H9 (cell line): ENCODE measurements at regions not wholly inside any gene's neighbourhood (a gene's known extent, or its start where the extent isn't known, plus 50 kb on each side); places are given as distances from the start of the nearest gene placed in this dataset.
A peak's percentile ranks its signal among the peaks of the same experiment; 100 is the strongest.

Source experiments
- DNase-seq: peaks from one replicate; pipeline ENCODE4 v3.0.0-alpha.2; 2017
- H2AFZ ChIP-seq: one replicate; pipeline ENCODE4 v1.6.1; 2013; ENCODE audit warnings: mild to moderate bottlenecking, low read length, control low read depth, moderate library complexity
- H2AK5ac ChIP-seq: 2 replicates; pipeline ENCODE4 v1.6.1; 2013; ENCODE audit warnings: low read length, control low read depth, mixed read lengths; ENCODE audit not compliant: insufficient read length
- H2BK120ac ChIP-seq: one replicate; pipeline ENCODE4 v1.6.1; 2013; ENCODE audit warnings: low read depth, mild to moderate bottlenecking, low read length, control low read depth, inconsistent platforms; ENCODE audit not compliant: poor library complexity, severe bottlenecking
- H2BK12ac ChIP-seq: 2 replicates; pipeline ENCODE4 v1.6.1; 2013; ENCODE audit warnings: low read length, control low read depth, mixed read lengths, low read depth; ENCODE audit not compliant: insufficient read length
- H2BK15ac ChIP-seq: 2 replicates; pipeline ENCODE4 v1.6.1; 2013; ENCODE audit warnings: low read depth, low read length, control low read depth
- H2BK20ac ChIP-seq: one replicate; pipeline ENCODE4 v1.6.1; 2013; ENCODE audit warnings: low read depth, mild to moderate bottlenecking, low read length, control low read depth, inconsistent platforms; ENCODE audit not compliant: poor library complexity, severe bottlenecking
- H2BK5ac ChIP-seq: 2 replicates; pipeline ENCODE4 v1.6.1; 2013; ENCODE audit warnings: low read length, control low read depth, mixed read lengths; ENCODE audit not compliant: insufficient read length
- H3K14ac ChIP-seq: 2 replicates; pipeline ENCODE4 v1.6.1; 2013; ENCODE audit warnings: low read length, control low read depth; ENCODE audit not compliant: insufficient read depth
- H3K18ac ChIP-seq: 2 replicates; pipeline ENCODE4 v1.6.1; 2013; ENCODE audit warnings: low read depth, mild to moderate bottlenecking, mixed read lengths, low read length, control low read depth; ENCODE audit not compliant: insufficient read length
- H3K23ac ChIP-seq: 2 replicates; pipeline ENCODE4 v1.6.1; 2013; ENCODE audit warnings: low read length, control low read depth, mixed read lengths, low read depth; ENCODE audit not compliant: insufficient read length
- H3K23me2 ChIP-seq: 2 replicates; pipeline ENCODE4 v1.6.1; 2013; ENCODE audit warnings: low read depth, mild to moderate bottlenecking, mixed read lengths, low read length, control low read depth; ENCODE audit not compliant: insufficient read length, poor library complexity, severe bottlenecking
- H3K27ac ChIP-seq: 2 replicates; pipeline ENCODE4 v1.5.1; 2013; ENCODE audit warnings: low read length, control low read depth, mixed read lengths, low read depth; ENCODE audit not compliant: insufficient read length
- H3K27me3 ChIP-seq: 2 replicates; pipeline ENCODE4 v1.6.1; 2013; ENCODE audit warnings: low read length, control low read depth, inconsistent platforms; ENCODE audit not compliant: insufficient read depth
- H3K4ac ChIP-seq: 2 replicates; pipeline ENCODE4 v1.6.1; 2013; ENCODE audit warnings: low read depth, mild to moderate bottlenecking, control low read depth, inconsistent platforms, low read length, moderate library complexity
- H3K4me1 ChIP-seq: 2 replicates; pipeline ENCODE4 v1.6.1; 2013; ENCODE audit warnings: low read length, control low read depth, inconsistent platforms; ENCODE audit not compliant: insufficient read depth
- H3K4me2 ChIP-seq: 2 replicates; pipeline ENCODE4 v1.6.1; 2013; ENCODE audit warnings: low read length, control low read depth, mixed read lengths; ENCODE audit not compliant: insufficient read length, insufficient read depth
- H3K56ac ChIP-seq: 2 replicates; pipeline ENCODE4 v1.6.1; 2013; ENCODE audit warnings: low read depth, mild to moderate bottlenecking, mixed read lengths, low read length, control low read depth; ENCODE audit not compliant: insufficient read length
- H3K79me1 ChIP-seq: 2 replicates; pipeline ENCODE4 v1.6.1; 2013; ENCODE audit warnings: low read depth, mild to moderate bottlenecking, moderate library complexity, low read length, control low read depth, inconsistent platforms; ENCODE audit not compliant: insufficient read depth, poor library complexity, severe bottlenecking
- H3K79me2 ChIP-seq: 2 replicates; pipeline ENCODE4 v1.6.1; 2013; ENCODE audit warnings: low read length, control low read depth, inconsistent platforms; ENCODE audit not compliant: insufficient read depth
- H3K9ac ChIP-seq: 2 replicates; pipeline ENCODE4 v1.6.1; 2013; ENCODE audit warnings: low read length, control low read depth, mixed read lengths; ENCODE audit not compliant: insufficient read length; ENCODE audit errors: extremely low read depth
- H3K9me3 ChIP-seq: one replicate; pipeline ENCODE4 v1.6.1; 2013; ENCODE audit warnings: low read depth, low read length, inconsistent platforms; ENCODE audit not compliant: control insufficient read depth
- H3T11ph ChIP-seq: one replicate; pipeline ENCODE4 v1.6.1; 2013; ENCODE audit warnings: mild to moderate bottlenecking, low read length, control low read depth, inconsistent platforms
- H4K20me1 ChIP-seq: one replicate; pipeline ENCODE4 v1.6.1; 2013; ENCODE audit not compliant: control insufficient read depth, insufficient read length, insufficient read depth
- H4K5ac ChIP-seq: 2 replicates; pipeline ENCODE4 v1.6.1; 2013; ENCODE audit warnings: low read depth, mild to moderate bottlenecking, mixed read lengths, low read length, control low read depth; ENCODE audit not compliant: insufficient read length
- H4K8ac ChIP-seq: replicated peaks from 2 replicates; pipeline ENCODE4 v1.6.1; 2013; ENCODE audit warnings: low read length, control low read depth, mixed read lengths, low read depth; ENCODE audit not compliant: insufficient read length
- H4K91ac ChIP-seq: 2 replicates; pipeline ENCODE4 v1.6.1; 2013; ENCODE audit warnings: low read depth, mild to moderate bottlenecking, moderate library complexity, mixed read lengths, low read length, control low read depth; ENCODE audit not compliant: insufficient read length
- H3K27ac Mint-ChIP-seq, 3 experiments: 2 replicates in 2 of 3; 3 replicates in 1 of 3; pipeline ENCODE4 v1.8.0; 2020 to 2021; ENCODE audit warnings: mixed read lengths in 3 of 3, mild to moderate bottlenecking in 1 of 3, moderate library complexity in 1 of 3
- H3K27me3 Mint-ChIP-seq: 2 replicates; pipeline ENCODE4 v1.8.0; 2021; ENCODE audit warnings: low read depth, mild to moderate bottlenecking, moderate library complexity, mixed read lengths
- H3K36me3 Mint-ChIP-seq, 3 experiments: 2 replicates in 2 of 3; 3 replicates in 1 of 3; pipeline ENCODE4 v1.8.0; 2020 to 2021; ENCODE audit warnings: low read depth in 3 of 3, mixed read lengths in 3 of 3; ENCODE audit not compliant: insufficient read depth in 1 of 3
- H3K4me1 Mint-ChIP-seq, 2 experiments: 2 replicates each; pipeline ENCODE4 v1.8.0; 2020; ENCODE audit warnings: mixed read lengths in 2 of 2
- H3K4me3 Mint-ChIP-seq, 2 experiments: 2 replicates in 1 of 2; 3 replicates in 1 of 2; pipeline ENCODE4 v1.8.0; 2020 to 2021; ENCODE audit warnings: mild to moderate bottlenecking in 2 of 2, mixed read lengths in 2 of 2, moderate library complexity in 1 of 2
- H3K9me3 Mint-ChIP-seq, 2 experiments: 2 replicates in 1 of 2; 3 replicates in 1 of 2; pipeline ENCODE4 v1.8.0; 2020; ENCODE audit warnings: mild to moderate bottlenecking in 2 of 2, mixed read lengths in 2 of 2, moderate library complexity in 1 of 2
- CTCF ChIP-seq: fragments of 200-600 bp; sonication (generic); conservative IDR thresholded peaks from 3 replicates; pipeline ENCODE4 v1.8.0; 2021; ENCODE audit warnings: antibody characterized with exemption, mild to moderate bottlenecking

- Histone ChIP-seq H3K27ac (no peak overlapping the region), H3K4me1 (no peaks in the 10 kb centered on the region), H2AK5ac (no peak overlapping the region), H3K79me2 (no peaks in the 10 kb centered on the region), H3K4me2 (no peak overlapping the region), H2BK20ac (no peak overlapping the region), H3K23ac (no peak overlapping the region), H3K79me1 (no peaks in the 10 kb centered on the region), H4K5ac (no peak overlapping the region), H3K18ac (no peak overlapping the region), H3K27me3 (no peaks in the 10 kb centered on the region), H3K4ac (no peak overlapping the region), H3T11ph (no peak overlapping the region), H2BK15ac (no peak overlapping the region), H3K23me2 (no peaks in the 10 kb centered on the region), H2BK5ac (no peak overlapping the region), H3K56ac (no peak overlapping the region), H4K20me1 (no peaks in the 10 kb centered on the region), H2BK120ac (no peak overlapping the region), H4K91ac (no peak overlapping the region), H3K9me3 (no peaks in the 10 kb centered on the region), H3K9ac (no peak overlapping the region), H2AFZ (no peak overlapping the region), H2BK12ac (no peak overlapping the region), H4K8ac (no peak overlapping the region), H3K14ac (no peak overlapping the region)
- Mint-ChIP-seq H3K27ac (no peak overlapping the region), H3K27me3 (no peaks in the 10 kb centered on the region; the same call in 1 of the 2 replicates), H3K36me3 (peaks cover 0 to 3% (median 2%) of the 10 kb centered on the region in 3 experiments; a peak in 4 of 7 replicates), H3K9me3 (peaks cover 18 to 31% of the 10 kb centered on the region in 2 experiments), H3K4me3 (no peak overlapping the region), H3K4me1 (no peaks in the 10 kb centered on the region)
- TF ChIP-seq CTCF, result peak; percentile 85
- peak; percentile 45 for DNase-seq
These were observed 112.5 kb upstream of the GHITM start for GRCh38 chr10:84026821-84027257.
